Upper lobe of left lung (tissue), 4 donors: ENCODE measurements at regions not wholly inside any gene's neighbourhood (a gene's known extent, or its start where the extent isn't known, plus 50 kb on each side); places are given as distances from the start of the nearest gene placed in this dataset.

Source experiments
- CTCF ChIP-seq, 6 experiments: fragments of 450-650 bp in 4 of 6; fragments of 200-600 bp in 2 of 6; sonication (generic) in 2 of 6; IDR thresholded peaks; one replicate each; pipeline ENCODE4 v1.5.1; 2016 to 2019; ENCODE audit warnings: antibody characterized with exemption in 6 of 6
- EP300 ChIP-seq, 4 donors: sonication (generic); formaldehyde crosslinking; IDR thresholded peaks; one replicate each; pipeline ENCODE4 v1.5.1; 2017; ENCODE audit warnings: antibody characterized with exemption in 4 of 4, control low read depth in 2 of 4

- TF ChIP-seq CTCF (IDR thresholded peaks at IDR 0.05) (no peak), EP300 (IDR thresholded peaks at IDR 0.05) (no peak)
Measured at GRCh38 chr5:75823811-75824210, 106.6 kb upstream of the POC5 start.
